HG03103 (cell line): ENCODE measurements at regions not wholly inside any gene's neighbourhood (a gene's known extent, or its start where the extent isn't known, plus 50 kb on each side); places are given as distances from the start of the nearest gene placed in this dataset.

Experiments
- ATAC-seq: cut with Tn5 transposase; IDR thresholded peaks from one replicate; pipeline ENCODE4 v1.9.1; 2021; ENCODE audit warnings: low read depth; ENCODE audit not compliant: unreplicated experiment

GRCh38 chr6:113412589-113413357 lies 444.4 kb upstream of the MARCKS start:
- ATAC-seq = no peak

- ATAC-seq = no peak
These were observed 442.6 kb upstream of the MARCKS start for GRCh38 chr6:113414511-113414910.

- no peak for ATAC-seq
These were observed 441.0 kb upstream of the MARCKS start for GRCh38 chr6:113416170-113416569.

GRCh38 chr6:113420290-113420689 lies 436.9 kb upstream of the MARCKS start:
- ATAC-seq = no peak

- no peak for ATAC-seq
These were observed 435.1 kb upstream of the MARCKS start for GRCh38 chr6:113421997-113422396.

GRCh38 chr6:113423956-113424355 lies 433.2 kb upstream of the MARCKS start:
- no peak for ATAC-seq

- no peak for ATAC-seq
These were observed 431.0 kb upstream of the MARCKS start for GRCh38 chr6:113425977-113426660.

GRCh38 chr6:113427617-113428016 lies 429.5 kb upstream of the MARCKS start:
- no peak for ATAC-seq

GRCh38 chr6:113428702-113429101 lies 428.4 kb upstream of the MARCKS start:
- no peak for ATAC-seq

GRCh38 chr6:113432521-113433334 lies 424.4 kb upstream of the MARCKS start:
- no peak for ATAC-seq

- ATAC-seq = no peak
These were observed 423.7 kb upstream of the MARCKS start for GRCh38 chr6:113433335-113433991.

GRCh38 chr6:113434641-113435040 lies 422.5 kb upstream of the MARCKS start:
- no peak for ATAC-seq

- ATAC-seq = no peak
These were observed 419.6 kb upstream of the MARCKS start for GRCh38 chr6:113437566-113437965.

GRCh38 chr6:113439866-113440265 lies 417.3 kb upstream of the MARCKS start:
- no peak for ATAC-seq

GRCh38 chr6:113442040-113442439 lies 415.1 kb upstream of the MARCKS start:
- no peak for ATAC-seq

- ATAC-seq = no peak
These were observed 411.9 kb upstream of the MARCKS start for GRCh38 chr6:113445201-113445600.

GRCh38 chr6:113447088-113447831 lies 409.9 kb upstream of the MARCKS start:
- ATAC-seq = no peak

GRCh38 chr6:113449051-113449450 lies 408.1 kb upstream of the MARCKS start:
- no peak for ATAC-seq

GRCh38 chr6:113450061-113450465 lies 407.1 kb upstream of the MARCKS start:
- no peak for ATAC-seq

GRCh38 chr6:113451049-113451448 lies 406.1 kb upstream of the MARCKS start:
- no peak for ATAC-seq
